Gastroesophageal sphincter (tissue), 3 donors: ENCODE measurements at regions not wholly inside any gene's neighbourhood (a gene's known extent, or its start where the extent isn't known, plus 50 kb on each side); places are given as distances from the start of the nearest gene placed in this dataset.

Experiments
- CTCF ChIP-seq, 4 experiments: fragments of 200-600 bp in 2 of 4; fragments of 450-650 bp in 2 of 4; sonication (generic) in 1 of 4; IDR thresholded peaks; one replicate each; pipeline ENCODE4 v1.5.1; 2017 to 2019; ENCODE audit warnings: antibody characterized with exemption in 4 of 4, mild to moderate bottlenecking in 2 of 4, moderate library complexity in 2 of 4
- EP300 ChIP-seq: sonication (generic); formaldehyde crosslinking; IDR thresholded peaks from one replicate; pipeline ENCODE4 v1.6.1; 2017; ENCODE audit warnings: antibody characterized with exemption, mild to moderate bottlenecking
- POLR2A ChIP-seq, 2 donors: fragments of 450-650 bp; IDR thresholded peaks; one replicate each; pipeline ENCODE4 v1.6.1; 2017; ENCODE audit warnings: antibody characterized with exemption in 2 of 2, mild to moderate bottlenecking in 2 of 2, moderate library complexity in 1 of 2

GRCh38 chr2:184268900-184269477 lies 329.3 kb upstream of the ZNF804A start:
- TF ChIP-seq CTCF (IDR thresholded peaks at IDR 0.05): no peak
- TF ChIP-seq POLR2A (IDR thresholded peaks at IDR 0.05): no peak
- no peak for TF ChIP-seq EP300
